Liver (tissue), 8 donors: ENCODE measurements at regions not wholly inside any gene's neighbourhood (a gene's known extent, or its start where the extent isn't known, plus 50 kb on each side); places are given as distances from the start of the nearest gene placed in this dataset.

Source experiments
- DNase-seq: peaks from one replicate; pipeline ENCODE4 v3.0.0-alpha.2; 2017; ENCODE audit warnings: low spot score
- H3K27ac ChIP-seq, 2 donors: one replicate each; pipeline ENCODE4 v1.7.0; 2013; ENCODE audit warnings: inconsistent platforms in 2 of 2, low read length in 2 of 2, control low read depth in 1 of 2, low read depth in 1 of 2, mild to moderate bottlenecking in 1 of 2
- H3K27me3 ChIP-seq, 4 donors: one replicate each; pipeline versions ENCODE4 v1.6.1 to v1.7.0; 2013; ENCODE audit warnings: low read length in 3 of 4, inconsistent platforms in 1 of 4, mild to moderate bottlenecking in 1 of 4, moderate library complexity in 1 of 4; ENCODE audit not compliant: control insufficient read depth in 4 of 4, insufficient read depth in 4 of 4
- H3K36me3 ChIP-seq, 4 donors: one replicate each; pipeline versions ENCODE4 v1.6.1 to v1.7.0; 2013; ENCODE audit warnings: low read length in 3 of 4, mild to moderate bottlenecking in 3 of 4, low read depth in 1 of 4, moderate library complexity in 1 of 4; ENCODE audit not compliant: control insufficient read depth in 4 of 4, insufficient read depth in 3 of 4
- H3K4me1 ChIP-seq, 4 donors: one replicate each; pipeline versions ENCODE4 v1.6.1 to v1.7.0; 2013; ENCODE audit warnings: low read length in 3 of 4, mild to moderate bottlenecking in 3 of 4, moderate library complexity in 1 of 4; ENCODE audit not compliant: control insufficient read depth in 4 of 4, insufficient read depth in 4 of 4
- H3K4me3 ChIP-seq, 3 donors: one replicate each; pipeline versions ENCODE4 v1.6.1 to v1.7.0; 2013; ENCODE audit warnings: low read length in 3 of 3, control low read depth in 1 of 3, low read depth in 1 of 3, mild to moderate bottlenecking in 1 of 3
- H3K9ac ChIP-seq, 2 donors: one replicate each; pipeline ENCODE4 v1.7.0; 2013; ENCODE audit warnings: low read length in 2 of 2, mild to moderate bottlenecking in 2 of 2, moderate library complexity in 2 of 2, control low read depth in 1 of 2, low read depth in 1 of 2
- H3K9me3 ChIP-seq, 4 donors: one replicate each; pipeline versions ENCODE4 v1.6.1 to v1.7.0; 2013; ENCODE audit warnings: low read length in 3 of 4; ENCODE audit not compliant: control insufficient read depth in 4 of 4
- CTCF ChIP-seq: fragments of 150-350 bp; IDR thresholded peaks from 2 replicates; pipeline ENCODE4 v1.5.1; 2017; ENCODE audit warnings: improper control_type of control experiment, low read depth, low read length; ENCODE audit not compliant: missing input control
- EGR1 ChIP-seq, 2 donors: IDR thresholded peaks; 2 replicates each; pipeline ENCODE4 v1.6.1; 2016 to 2018; ENCODE audit warnings: antibody characterized with exemption in 2 of 2, low read depth in 2 of 2
- FOXA1 ChIP-seq: IDR thresholded peaks from 2 replicates; pipeline ENCODE4 v1.6.1; 2016; ENCODE audit warnings: antibody characterized with exemption
- FOXA2 ChIP-seq: IDR thresholded peaks from 2 replicates; pipeline ENCODE4 v1.6.1; 2016; ENCODE audit warnings: antibody characterized with exemption
- GABPA ChIP-seq, 2 donors: IDR thresholded peaks in 1 of 2; conservative IDR thresholded peaks in 1 of 2; 2 replicates each; pipeline ENCODE4 v1.6.1; 2016; ENCODE audit warnings: antibody characterized with exemption in 2 of 2, mild to moderate bottlenecking in 1 of 2, moderate library complexity in 1 of 2
- HNF4A ChIP-seq, 2 donors: conservative IDR thresholded peaks; 2 replicates each; pipeline ENCODE4 v1.6.1; 2016; ENCODE audit warnings: antibody characterized with exemption in 2 of 2, mild to moderate bottlenecking in 2 of 2
- HNF4G ChIP-seq: IDR thresholded peaks from 2 replicates; pipeline ENCODE4 v1.6.1; 2016; ENCODE audit warnings: antibody characterized with exemption
- JUND ChIP-seq, 2 donors: IDR thresholded peaks; 2 replicates each; pipeline ENCODE4 v1.6.1; 2016; ENCODE audit warnings: antibody characterized with exemption in 2 of 2
- MAX ChIP-seq: IDR thresholded peaks from 2 replicates; pipeline ENCODE4 v1.6.1; 2016; ENCODE audit warnings: antibody characterized with exemption
- NR2F2 ChIP-seq: IDR thresholded peaks from 2 replicates; pipeline ENCODE4 v1.6.1; 2016; ENCODE audit warnings: antibody characterized with exemption
- RAD21 ChIP-seq, 2 donors: IDR thresholded peaks; 2 replicates each; pipeline ENCODE4 v1.6.1; 2016; ENCODE audit warnings: antibody characterized with exemption in 2 of 2, mild to moderate bottlenecking in 2 of 2
- REST ChIP-seq: IDR thresholded peaks from 2 replicates; pipeline ENCODE4 v1.6.1; 2016; ENCODE audit warnings: antibody characterized with exemption, mild to moderate bottlenecking
- RXRA ChIP-seq, 2 donors: IDR thresholded peaks; 2 replicates each; pipeline ENCODE4 v1.6.1; 2017 to 2018; ENCODE audit warnings: antibody characterized with exemption in 2 of 2, mild to moderate bottlenecking in 1 of 2
- SP1 ChIP-seq: IDR thresholded peaks from 2 replicates; pipeline ENCODE4 v1.6.1; 2018; ENCODE audit warnings: antibody characterized with exemption, mild to moderate bottlenecking
- TAF1 ChIP-seq: conservative IDR thresholded peaks from 2 replicates; pipeline ENCODE4 v1.6.1; 2016; ENCODE audit warnings: antibody characterized with exemption, mild to moderate bottlenecking
- YY1 ChIP-seq: IDR thresholded peaks from 2 replicates; pipeline ENCODE4 v1.6.1; 2016; ENCODE audit warnings: antibody characterized with exemption, mild to moderate bottlenecking
- ZBTB33 ChIP-seq: IDR thresholded peaks from 2 replicates; pipeline ENCODE4 v1.6.1; 2016; ENCODE audit warnings: antibody characterized with exemption
- WGBS: extraction: QIAGEN DNeasy Blood & Tissue Kit; methylation state at CpG from one replicate; pipeline ENCODE4 v1.1.7; 2013; 5-methylcytosine and 5-hydroxymethylcytosine counted together
- TF ChIP-seq, protein P1 (sequence below): IDR thresholded peaks from 2 replicates; pipeline ENCODE4 v1.6.1; 2016; ENCODE audit warnings: antibody characterized with exemption
- donor health status: healthy.
- donor health status: healthy.
- donor health status: healthy.
- donor health status: healthy.
- donor health status: healthy.

- Histone ChIP-seq H3K9ac (no peak overlapping the region), H3K36me3 (no peaks in the 10 kb centered on the region), H3K4me1 (peaks cover 4 to 45% (median 39%) of the 10 kb centered on the region in 4 donors), H3K9me3 (no peaks in the 10 kb centered on the region), H3K27ac (peak overlapping the region in 1 of 2 donors; percentile 69), H3K27me3 (no peaks in the 10 kb centered on the region), H3K4me3 (no peak overlapping the region)
- no peak for TF ChIP-seq GABPA (IDR thresholded peaks at IDR 0.05 in 1 of 2, conservative IDR thresholded peaks at IDR 0.05 in 1 of 2)
- TF ChIP-seq YY1 = no peak
- TF ChIP-seq RXRA (IDR thresholded peaks at IDR 0.05) = peak; percentile 82 to 87
- TF ChIP-seq JUND (IDR thresholded peaks at IDR 0.05) = no peak
- TF ChIP-seq CTCF = no peak
- TF ChIP-seq FOXA2 = no peak
- peak; percentile 9 for TF ChIP-seq SP1
- TF ChIP-seq RAD21 (IDR thresholded peaks at IDR 0.05) = peak; percentile 30 to 46
- TF ChIP-seq NR2F2 = no peak
- no peak for TF ChIP-seq FOXA1
- TF ChIP-seq HNF4G = no peak
- TF ChIP-seq EGR1 (IDR thresholded peaks at IDR 0.05; ENCODE audit: low read depth in 2 of 2) = no peak
- TF ChIP-seq, protein P1, sequence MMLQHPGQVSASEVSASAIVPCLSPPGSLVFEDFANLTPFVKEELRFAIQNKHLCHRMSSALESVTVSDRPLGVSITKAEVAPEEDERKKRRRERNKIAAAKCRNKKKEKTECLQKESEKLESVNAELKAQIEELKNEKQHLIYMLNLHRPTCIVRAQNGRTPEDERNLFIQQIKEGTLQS = no peak
- no peak for TF ChIP-seq MAX
- TF ChIP-seq HNF4A (conservative IDR thresholded peaks at IDR 0.05) = peak; percentile 29 to 50
- TF ChIP-seq TAF1 = no peak
- TF ChIP-seq ZBTB33 = no peak
- TF ChIP-seq REST = no peak
- no peak for DNase-seq
- 39% methylated on average over 7 of the region's 7 CpGs for WGBS
Measured at GRCh38 chr2:236706288-236706687, 136.7 kb downstream of the ACKR3 start.
